ENCODE measurements at regions not wholly inside any gene's neighbourhood (a gene's known extent, or its start where the extent isn't known, plus 50 kb on each side); places are given as distances from the start of the nearest gene placed in this dataset.

DNA sequence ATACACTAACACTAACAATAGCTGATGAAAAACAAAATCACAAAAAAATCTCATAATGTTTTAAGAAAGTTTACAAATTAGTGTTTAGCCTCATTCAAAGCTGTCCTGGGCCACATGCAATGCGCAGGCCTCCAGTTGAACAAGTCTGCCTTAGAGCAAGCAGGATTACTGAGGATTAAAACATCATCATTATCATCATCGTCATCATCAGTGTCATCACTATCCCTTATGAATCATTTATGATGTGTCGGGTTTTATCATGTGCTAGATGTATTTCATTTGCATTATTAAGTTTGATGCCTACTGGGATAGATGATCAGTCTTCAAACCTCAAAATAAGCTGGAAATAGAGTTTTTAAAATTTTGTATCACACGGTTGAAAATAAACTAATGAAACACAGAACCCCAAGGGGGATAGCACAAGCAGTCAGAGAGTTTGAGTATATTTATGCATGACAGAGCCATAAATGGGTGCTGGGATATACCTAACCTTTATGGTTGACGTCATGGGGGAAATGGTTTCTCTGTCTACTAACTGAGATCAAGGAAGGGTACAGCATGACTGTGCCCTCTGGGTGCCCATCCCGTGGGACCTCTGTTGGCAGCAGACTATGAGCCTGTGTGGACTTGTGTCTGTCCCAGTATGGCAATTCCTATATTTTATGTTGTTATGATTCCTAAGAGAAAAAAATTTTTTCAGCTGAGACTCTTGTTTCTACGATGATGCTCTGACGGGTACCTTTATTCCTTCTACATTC lies 150.3 kb upstream of the ADRA1B start:
- H3K36me3 ChIP-seq (ENCODE audit: control insufficient read depth in 2 of 2, extremely low read depth in 1 of 2, insufficient read depth in 2 of 2, low read length in 2 of 2): no peaks in the 10 kb centered on the region
- H3K4me2 ChIP-seq (ENCODE audit: insufficient read depth, low read length): no peak overlapping the region
- H3K79me2 ChIP-seq (ENCODE audit: control insufficient read depth, insufficient read depth, low read length): no peaks in the 10 kb centered on the region
- no peaks in the 10 kb centered on the region for H3K9me3 ChIP-seq (replicated peaks; ENCODE audit: control insufficient read depth, insufficient read depth, low read length)
- no peak overlapping the region for H2AFZ ChIP-seq (ENCODE audit: low read depth, low read length)
- H3K27me3 ChIP-seq (ENCODE audit: control insufficient read depth in 2 of 2, insufficient read depth in 2 of 2, low read length in 2 of 2): no peaks in the 10 kb centered on the region
- H4K20me1 ChIP-seq (replicated peaks; ENCODE audit: control insufficient read depth, extremely low read depth, insufficient read depth, low read length): no peaks in the 10 kb centered on the region
- intact Hi-C loops (cut with micrococcal nuclease): no loop called here
- ChIA-PET POLR2A (no interaction called here), CTCF (interaction anchor here (1.0 kb wide), 1 partner anchor 17 kb away, joined by 3 read pairs; no protein-coding TSS in a partner anchor)
- no peaks in the 10 kb centered on the region for H3K9me1 ChIP-seq (replicated peaks; ENCODE audit: control insufficient read depth, extremely low read depth, insufficient read depth, low read length)
- dilution Hi-C loops (cut with MboI; ENCODE audit: extremely low pct_ligation_motif_present, low sequenced_read_pairs): no loop called here
- TF ChIP-seq GATA2 (IDR thresholded peaks at IDR 0.05; ENCODE audit: insufficient read depth, insufficient read length, low read depth, low read length) (no peak), JUN (IDR thresholded peaks at IDR 0.05; ENCODE audit: borderline replicate concordance, insufficient read depth, insufficient read length, low read depth) (no peak), POLR2A (IDR thresholded peaks at IDR 0.05; ENCODE audit: low read depth, low read length) (no peak), EZH2 (IDR thresholded peaks at IDR 0.05; ENCODE audit: borderline replicate concordance, low read depth, low read length, severe bottlenecking) (no peak), FOS (IDR thresholded peaks at IDR 0.05; ENCODE audit: borderline replicate concordance, insufficient read depth, low read length) (no peak), POLR2AphosphoS5 (IDR thresholded peaks at IDR 0.05; ENCODE audit: insufficient read depth, low read depth, low read length) (no peak), MYC (IDR thresholded peaks at IDR 0.05; ENCODE audit: low read depth, low read length) (no peak)
- TF ChIP-seq, protein P1, sequence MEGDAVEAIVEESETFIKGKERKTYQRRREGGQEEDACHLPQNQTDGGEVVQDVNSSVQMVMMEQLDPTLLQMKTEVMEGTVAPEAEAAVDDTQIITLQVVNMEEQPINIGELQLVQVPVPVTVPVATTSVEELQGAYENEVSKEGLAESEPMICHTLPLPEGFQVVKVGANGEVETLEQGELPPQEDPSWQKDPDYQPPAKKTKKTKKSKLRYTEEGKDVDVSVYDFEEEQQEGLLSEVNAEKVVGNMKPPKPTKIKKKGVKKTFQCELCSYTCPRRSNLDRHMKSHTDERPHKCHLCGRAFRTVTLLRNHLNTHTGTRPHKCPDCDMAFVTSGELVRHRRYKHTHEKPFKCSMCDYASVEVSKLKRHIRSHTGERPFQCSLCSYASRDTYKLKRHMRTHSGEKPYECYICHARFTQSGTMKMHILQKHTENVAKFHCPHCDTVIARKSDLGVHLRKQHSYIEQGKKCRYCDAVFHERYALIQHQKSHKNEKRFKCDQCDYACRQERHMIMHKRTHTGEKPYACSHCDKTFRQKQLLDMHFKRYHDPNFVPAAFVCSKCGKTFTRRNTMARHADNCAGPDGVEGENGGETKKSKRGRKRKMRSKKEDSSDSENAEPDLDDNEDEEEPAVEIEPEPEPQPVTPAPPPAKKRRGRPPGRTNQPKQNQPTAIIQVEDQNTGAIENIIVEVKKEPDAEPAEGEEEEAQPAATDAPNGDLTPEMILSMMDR (IDR thresholded peaks at IDR 0.05; ENCODE audit: extremely low read depth in 1 of 2, insufficient read depth in 1 of 2, low read depth in 1 of 2, low read length in 2 of 2): no peak
- TF ChIP-seq, protein P2, sequence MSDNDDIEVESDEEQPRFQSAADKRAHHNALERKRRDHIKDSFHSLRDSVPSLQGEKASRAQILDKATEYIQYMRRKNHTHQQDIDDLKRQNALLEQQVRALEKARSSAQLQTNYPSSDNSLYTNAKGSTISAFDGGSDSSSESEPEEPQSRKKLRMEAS (IDR thresholded peaks at IDR 0.05; ENCODE audit: insufficient read depth, insufficient read length): no peak
- H3K27ac ChIP-seq (ENCODE audit: insufficient read depth, low read depth, low read length): no peak overlapping the region
- no peak overlapping the region for H3K9ac ChIP-seq (replicated peaks; ENCODE audit: extremely low read depth, insufficient read depth, low read length)
- H3K4me3 ChIP-seq (replicated peaks in 1 of 3; ENCODE audit: insufficient read depth in 1 of 3, low read depth in 1 of 3, low read length in 3 of 3): no peak overlapping the region
- DNase-seq (ENCODE audit: low read depth, low spot score): no peak
- no peak for FAIRE-seq
- BruUV-seq (replicated peaks): no TSS peak
- no peaks in the 10 kb centered on the region for H3K4me1 ChIP-seq (ENCODE audit: control insufficient read depth, extremely low read depth, insufficient read depth, low read length)
